Eye (tissue), 1 donor: ENCODE measurements at regions not wholly inside any gene's neighbourhood (a gene's known extent, or its start where the extent isn't known, plus 50 kb on each side); places are given as distances from the start of the nearest gene placed in this dataset.

ENCODE experiments used
- DNase-seq: peaks from one replicate; pipeline ENCODE4 v3.0.0-alpha.2; 2015

DNA sequence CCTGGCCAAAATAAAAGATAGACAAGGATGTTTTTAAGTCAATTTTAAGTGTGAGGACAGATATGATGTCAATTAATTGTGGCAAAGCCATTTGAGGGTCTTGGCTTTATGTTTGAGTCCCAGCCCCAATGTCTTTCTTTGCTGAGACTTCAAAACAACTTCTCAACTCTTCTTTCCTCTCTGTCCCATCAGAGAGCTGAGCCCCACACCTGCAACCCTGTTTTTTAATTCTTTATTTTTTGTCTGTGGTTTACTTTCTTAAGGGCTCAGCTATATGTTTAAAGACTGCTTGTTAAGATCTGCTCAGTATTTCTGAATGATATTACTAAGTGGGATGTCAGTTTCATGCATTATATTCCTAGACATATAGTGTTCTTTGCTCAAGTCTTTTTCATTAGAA lies 164.3 kb downstream of the HS3ST1 start:
- no peak for DNase-seq

DNA sequence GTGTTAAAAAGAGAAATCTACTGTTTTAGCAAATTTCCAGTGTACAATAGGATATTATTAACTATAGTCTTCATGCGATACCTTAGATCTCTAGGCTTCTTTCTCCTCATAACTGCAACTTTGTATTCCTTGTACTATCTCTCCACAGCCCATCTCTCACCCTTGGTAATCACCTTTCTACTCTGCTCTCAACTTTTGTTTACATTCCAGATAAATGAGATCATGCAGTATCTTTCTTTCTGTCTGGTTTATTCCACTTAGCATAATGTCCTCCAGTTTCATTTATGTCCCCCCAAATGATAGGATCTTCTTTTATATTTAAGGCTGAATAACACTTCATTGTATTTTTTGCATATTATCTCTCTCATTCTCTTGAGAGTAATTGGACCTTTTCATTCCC lies 165.5 kb downstream of the HS3ST1 start:
- DNase-seq, result no peak

DNA sequence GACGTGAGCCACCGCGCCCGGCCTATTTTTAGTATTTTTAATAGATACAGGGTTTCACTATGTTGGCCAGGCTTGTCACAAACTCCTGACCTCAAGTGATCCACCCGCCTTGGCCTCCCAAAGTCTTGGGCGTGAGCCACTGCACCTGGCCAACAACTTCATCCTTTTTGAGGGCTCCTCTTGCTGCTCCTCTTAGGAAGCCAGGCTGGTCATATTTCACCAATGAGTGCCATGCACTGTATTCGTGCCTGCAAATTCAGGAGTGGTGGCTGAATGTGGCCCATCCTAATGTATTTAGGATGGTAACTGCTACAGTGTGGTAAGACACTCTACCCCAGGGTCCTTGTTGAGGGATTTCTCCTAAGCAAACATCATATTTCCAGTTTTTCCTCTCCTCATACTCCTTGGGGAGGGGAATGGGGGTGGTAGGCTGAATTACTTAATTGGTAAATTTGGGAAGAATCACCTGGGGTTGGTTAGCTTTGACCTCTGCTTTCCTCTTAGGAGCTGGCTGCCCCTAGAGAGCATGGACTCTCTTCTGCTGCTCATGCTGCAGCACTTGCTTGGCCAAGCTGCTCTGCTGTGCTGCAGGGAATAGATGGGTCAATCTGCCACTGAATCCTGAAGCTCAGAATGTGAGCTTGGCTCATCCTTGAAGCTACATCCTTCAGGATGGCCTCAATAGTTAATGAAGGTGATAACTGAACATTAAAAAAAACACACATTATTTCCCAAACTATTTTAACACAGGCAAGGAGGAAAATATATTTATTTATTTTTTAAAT lies 167.4 kb downstream of the HS3ST1 start:
- no peak for DNase-seq

DNA sequence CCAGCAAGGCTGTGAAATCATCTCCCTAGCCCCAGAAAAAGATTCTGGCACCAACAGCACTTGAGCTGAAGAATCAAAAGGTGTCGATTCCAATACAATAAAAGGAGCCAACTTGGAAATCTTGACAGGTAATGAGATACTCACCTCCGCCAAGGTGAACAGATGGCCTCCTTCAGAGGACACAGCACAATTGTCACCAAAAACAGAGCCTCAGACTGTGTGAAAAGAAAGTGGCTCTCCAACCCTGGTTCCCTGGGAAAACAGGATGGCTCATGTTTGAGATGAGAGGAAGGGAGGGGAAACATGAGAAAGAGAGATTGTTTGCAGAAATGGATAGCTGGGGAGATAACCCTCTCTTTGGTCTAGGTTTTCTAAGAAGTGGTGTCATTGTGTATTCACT lies 168.9 kb downstream of the HS3ST1 start:
- no peak for DNase-seq

DNA sequence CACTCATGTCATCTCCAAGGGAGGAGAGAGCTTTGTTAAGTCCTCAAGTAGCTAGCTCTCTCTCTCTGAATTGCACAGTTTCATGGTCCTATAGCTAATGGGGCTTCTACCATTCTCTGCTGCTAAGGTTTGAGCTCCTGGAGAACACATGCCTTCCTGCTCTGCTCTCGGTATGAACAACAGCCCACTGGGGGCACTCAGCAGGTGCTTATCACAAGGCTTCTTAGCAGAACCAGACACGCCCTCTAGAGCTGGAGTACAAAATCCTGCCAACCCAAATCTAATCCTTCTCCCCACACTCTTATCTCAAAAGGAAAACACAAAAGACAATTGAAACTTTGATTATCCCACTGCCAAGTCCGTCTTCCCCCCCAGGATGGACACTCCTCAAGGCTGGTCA lies 176.5 kb downstream of the HS3ST1 start:
- DNase-seq, result no peak

DNA sequence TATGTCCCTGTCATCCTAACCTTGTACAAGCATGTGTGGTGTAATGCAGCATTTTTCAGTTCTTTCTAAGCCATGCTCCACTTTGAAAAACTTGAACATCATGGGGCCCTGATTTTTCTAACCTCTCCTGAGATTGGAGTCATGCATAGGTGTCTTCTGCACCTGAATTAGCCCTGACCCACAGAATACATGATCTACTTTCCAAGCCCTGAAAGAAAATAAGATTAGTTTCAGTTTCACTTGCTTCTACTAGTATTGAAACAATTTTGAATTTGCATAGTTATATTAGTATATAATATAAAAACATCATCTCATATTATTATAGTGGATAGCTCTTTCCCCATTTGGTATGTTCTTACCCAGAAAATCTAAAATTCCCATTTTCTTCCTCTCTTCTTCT lies 178.2 kb downstream of the HS3ST1 start:
- DNase-seq, result no peak

DNA sequence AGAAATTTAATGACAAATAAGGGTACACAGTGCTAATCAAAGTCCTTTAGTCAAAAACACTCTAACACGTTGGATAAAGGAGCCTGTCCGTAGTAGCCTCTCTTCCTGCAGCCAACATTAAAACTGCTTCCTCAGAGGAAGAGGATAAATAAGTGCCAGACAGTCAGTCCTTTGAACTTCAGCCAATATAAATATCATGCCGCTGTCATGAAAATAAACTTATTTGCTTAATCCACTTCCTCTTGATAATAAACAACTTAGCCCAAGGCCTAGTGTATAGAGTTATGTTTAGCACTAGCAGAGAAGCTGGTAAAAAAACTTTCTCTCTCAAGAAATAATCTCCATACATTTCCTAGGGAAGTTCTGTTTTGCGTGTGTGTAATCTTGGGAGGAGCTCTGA lies 196.7 kb downstream of the HS3ST1 start:
- no peak for DNase-seq

DNA sequence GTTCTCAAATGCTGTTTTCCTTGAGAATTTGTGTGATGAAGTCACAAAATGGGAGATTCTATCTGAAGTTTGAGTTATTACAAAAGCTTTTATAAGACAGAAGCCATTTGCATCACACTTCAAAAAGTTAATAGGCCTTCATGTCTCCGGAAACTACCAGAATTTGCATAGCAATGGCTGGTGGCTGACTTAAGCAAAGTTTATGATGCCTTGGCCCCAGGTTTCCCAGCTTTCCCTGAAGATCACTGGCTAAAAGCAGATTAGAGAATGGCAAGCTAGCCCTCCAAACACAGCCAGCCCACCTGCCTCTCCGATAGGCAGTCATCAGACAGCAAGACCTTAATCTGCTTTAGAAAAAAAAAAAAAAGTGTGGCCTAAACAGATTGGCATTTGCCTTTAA lies 197.8 kb downstream of the HS3ST1 start:
- no peak for DNase-seq

DNA sequence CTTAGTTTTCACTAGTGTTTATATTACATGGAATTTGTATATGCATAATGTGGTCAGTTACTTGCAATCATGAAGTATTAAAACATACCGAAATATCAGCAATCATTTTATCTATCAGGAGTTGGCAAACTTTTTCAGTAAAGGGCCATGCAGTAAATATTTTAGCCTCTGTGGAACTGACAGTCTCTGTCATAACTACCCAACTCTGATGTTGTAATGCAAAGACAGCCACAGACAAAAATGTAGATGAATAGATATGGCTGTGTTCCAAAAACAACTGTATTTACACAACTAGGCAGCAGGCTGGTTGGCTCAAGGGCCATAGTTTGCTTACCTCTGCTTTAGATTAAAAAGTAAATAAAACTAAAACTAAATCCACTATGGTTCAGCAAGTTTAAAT lies 200.2 kb downstream of the HS3ST1 start:
- DNase-seq, result peak; percentile 11

DNA sequence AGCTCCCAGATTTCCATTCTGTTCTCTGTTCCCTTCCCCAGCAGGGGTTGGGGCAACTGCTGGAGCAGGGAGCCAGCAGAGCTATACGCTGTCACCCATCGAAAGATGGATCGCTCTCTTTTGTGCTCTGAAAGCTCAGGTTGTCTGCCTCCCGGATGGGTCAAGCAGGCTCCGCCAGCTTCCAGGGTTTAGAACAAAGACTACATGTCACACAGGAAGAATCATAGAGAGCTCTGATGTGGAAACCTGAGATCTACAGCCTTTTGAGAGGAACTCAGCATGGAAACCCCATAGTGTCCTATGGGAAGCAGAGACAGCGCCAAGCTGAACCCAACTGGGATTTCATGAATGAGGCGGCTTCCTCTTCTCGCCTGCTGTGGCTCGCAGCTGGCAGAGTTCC lies 205.4 kb downstream of the HS3ST1 start:
- peak; percentile 50 for DNase-seq

DNA sequence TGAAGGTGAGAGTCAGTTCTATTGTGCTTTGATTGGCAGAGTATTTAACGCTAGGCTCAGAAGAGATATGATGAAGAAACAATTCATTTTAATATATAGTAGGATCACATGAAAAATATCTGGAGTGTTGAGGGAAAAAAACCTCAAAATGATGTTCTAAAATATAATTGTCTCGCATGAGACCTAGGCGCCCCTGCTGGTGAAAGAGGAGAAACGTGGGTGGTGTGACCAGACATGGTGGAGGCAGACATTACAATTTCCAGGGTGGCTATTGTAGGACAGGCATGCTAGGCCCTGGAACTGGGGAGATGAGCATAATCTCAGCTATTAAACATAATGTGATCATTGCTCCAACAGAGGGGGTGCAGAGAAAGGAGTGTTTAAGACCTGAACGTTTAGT lies 210.0 kb downstream of the HS3ST1 start:
- no peak for DNase-seq

DNA sequence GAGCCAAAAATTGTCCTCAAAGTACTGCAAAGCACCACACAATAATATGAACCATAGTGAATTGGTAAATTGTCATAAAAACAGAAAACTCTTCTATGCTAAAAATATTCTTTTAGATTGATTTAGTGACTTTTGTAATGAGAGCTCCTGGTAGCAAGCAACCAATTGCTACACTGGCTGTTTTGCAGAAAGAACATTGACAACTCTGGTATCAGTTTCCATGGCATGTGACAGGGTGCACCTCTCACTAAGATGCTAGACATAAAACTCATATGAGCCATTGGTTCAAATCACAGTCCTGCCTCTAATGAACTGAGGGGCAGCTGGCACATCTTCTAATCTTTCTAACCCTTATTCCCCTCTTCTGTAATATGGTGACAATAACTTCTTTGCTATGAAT lies 212.2 kb downstream of the HS3ST1 start:
- DNase-seq, result no peak

DNA sequence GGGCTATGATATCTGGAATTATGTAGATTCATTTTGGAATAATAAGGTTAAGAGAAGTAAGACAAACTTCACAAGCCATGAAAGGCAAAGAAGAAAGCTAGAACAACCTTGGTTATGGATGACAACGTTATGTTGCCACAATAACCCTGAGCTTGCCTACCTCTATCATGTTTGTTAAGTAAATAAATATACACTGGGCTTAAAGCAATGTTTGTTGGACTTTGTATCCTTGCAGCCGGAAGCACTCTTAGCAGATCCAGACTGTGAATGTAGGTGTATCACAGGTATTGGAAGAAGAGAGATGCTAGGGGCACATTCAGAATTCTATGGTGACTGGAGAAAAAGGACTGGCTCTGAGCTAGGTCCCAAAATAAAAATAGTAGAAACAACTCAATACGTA lies 214.4 kb downstream of the HS3ST1 start:
- DNase-seq, result no peak

DNA sequence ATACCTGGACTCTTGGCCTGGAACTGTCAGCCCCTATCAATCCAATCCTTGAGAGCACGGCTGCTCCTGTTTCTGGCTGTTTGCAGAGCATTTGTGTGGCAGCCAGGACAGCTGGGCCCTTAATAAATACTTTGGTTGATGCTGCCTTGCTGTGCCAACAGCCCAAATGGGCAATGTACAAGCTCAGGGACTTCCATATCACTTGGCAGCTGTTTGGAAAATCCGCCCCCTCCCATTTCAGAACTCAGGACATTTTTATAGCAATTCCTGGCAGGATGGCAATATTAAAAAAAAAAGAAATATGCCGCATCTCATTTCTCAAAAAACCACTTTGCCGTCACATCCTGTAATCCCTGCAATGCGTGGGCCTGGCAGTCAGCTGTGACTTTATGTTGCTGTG lies 218.9 kb downstream of the HS3ST1 start:
- DNase-seq, result no peak

DNA sequence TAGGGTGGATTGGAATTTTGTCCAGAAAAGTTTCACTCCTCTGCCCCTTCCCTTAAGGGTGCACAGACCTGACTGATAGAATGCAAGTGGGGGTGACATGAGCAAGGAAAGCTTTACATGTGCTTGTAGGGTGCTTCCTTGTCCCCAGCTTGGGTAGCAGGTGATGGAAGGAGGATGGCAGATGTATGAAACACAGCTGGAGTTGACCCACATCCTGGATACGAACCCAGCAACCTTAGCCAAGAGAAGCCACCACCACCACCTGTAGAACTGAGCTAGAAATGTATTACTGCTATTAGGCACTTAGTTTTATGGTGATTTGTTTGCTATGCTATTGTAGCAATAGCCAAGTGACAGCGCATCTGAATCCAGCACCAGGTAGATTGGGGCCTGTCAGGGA lies 227.4 kb downstream of the HS3ST1 start:
- no peak for DNase-seq

DNA sequence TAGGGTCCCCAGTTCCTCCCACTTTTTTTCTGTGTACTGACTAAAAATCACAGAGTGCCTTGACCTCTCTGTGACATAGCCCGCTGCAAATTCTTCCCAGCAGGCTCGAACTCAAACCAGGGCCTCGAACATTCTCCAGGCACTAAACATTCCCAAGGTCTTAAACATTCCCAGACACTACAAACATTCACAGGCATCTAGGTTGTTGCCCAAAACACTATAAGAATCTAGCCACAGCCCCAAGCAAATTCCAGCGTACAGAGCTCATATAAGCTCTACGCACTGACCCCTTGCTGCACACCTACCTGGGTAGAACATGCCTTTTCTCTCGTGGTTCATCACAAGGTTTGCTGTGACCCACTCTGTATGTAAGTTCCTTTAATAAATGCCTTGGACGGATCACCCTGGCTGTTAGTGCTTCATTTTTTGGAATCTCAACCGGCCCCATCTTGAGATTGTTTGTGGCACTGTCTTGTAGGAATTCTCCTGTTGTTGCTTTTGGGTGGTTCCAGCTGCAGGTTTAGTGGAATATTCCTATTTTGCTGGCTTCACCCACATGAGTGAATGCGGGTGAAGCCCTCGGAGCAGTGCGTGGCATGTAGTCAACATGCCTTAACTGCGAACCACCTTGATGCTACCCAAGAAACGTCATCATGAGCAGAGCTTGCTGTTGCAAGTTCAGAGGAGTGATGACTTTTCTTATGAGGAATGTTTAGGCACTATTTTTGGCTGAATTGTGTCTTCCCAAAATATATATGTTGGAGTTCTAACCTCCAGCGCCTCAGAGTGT lies 230.0 kb downstream of the HS3ST1 start:
- no peak for DNase-seq

DNA sequence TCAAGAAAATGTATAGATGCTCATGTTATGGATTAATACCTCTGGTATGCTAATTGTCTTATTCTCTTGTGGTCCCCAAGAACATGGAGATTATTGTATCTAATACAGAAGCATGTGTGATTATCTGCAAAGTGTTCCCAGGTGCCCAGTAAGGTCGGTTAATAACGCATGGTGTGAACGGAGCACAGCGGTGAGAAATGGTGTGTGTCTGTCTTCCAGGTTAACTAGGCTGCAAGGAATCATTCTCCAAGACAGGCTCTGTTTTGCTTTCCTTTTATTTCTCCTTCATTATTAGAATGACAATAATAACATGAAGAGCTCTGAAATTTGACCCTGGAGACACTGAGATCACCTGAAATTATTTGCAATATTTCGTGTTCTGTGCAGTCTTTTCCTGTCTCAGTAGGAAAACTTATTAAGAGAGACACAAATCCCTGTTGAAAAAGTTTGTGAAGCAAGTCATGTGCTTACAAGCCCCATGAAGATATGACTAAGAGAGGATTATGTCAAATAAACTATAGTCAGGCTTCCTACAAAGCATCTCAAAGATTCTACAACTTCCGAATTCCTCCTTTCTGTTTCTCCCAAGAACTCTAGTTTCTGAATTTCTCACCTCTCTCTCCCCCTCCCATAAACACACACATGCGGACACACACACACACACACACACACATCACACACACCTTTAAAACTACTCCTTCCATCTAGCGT lies 230.9 kb downstream of the HS3ST1 start:
- no peak for DNase-seq

DNA sequence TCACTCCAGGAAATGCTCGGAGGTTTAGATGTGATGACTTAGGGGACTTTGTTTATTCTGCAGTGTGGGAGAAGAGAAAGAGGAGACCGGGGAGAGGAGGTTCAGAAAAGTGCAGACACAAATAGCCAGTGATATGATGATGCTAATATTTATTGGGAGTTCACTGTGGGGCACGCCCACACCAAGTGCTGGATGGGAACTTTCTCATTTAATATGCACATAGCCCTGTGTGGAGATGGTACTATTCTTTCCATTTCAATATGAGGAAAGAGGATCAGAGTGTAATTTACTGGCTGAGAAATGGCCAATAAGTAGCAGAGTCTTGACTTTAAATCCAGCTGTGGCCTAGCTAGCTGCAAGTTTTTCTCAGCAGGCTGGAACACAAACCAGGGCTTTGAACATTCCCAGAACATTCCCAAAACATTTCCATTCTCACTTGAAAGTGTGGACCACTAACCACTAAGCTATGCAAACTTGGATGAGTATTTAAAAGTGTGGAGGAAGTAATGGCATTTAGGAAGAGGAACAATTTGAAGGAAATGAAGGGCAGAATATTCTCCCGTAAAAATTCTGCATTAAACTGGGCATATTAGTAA lies 231.7 kb downstream of the HS3ST1 start:
- DNase-seq, result no peak

DNA sequence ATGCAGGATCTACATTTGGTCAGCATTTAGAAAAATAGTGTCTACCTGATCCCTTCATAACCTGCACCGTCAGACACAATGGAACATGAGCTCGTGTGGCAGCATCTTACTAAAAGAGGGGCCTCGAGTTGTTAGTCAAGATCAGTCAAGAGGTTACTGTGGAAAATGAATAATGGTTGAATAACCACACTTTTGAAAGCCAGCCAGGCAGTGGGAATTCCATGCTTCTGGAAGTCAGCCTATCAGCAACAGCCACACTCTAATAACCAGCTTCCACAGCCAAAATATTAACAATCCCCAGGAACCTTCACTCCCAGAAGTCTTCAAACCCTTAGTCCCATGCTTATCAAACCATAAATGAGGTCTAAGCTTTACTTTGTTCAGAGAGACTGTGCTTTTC lies 234.3 kb downstream of the HS3ST1 start:
- DNase-seq, result no peak

DNA sequence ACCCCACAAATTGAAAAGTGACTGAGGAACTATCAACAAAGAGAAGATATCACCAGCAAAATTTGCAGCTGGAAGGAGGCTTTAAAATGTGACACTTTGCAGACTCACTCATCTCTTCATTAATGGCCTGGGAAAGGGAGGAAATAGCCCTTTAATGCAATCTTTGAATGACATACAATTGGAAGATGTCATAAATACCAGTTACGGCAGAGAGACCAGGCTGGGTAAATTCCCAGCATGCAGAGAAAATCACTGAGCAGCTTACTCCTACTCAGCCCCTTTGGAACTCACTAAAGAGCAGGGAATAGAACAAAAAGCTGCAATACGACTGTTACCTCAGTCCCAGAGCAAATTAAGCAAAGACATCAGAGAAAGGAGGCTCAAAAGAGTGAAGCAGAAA lies 238.9 kb downstream of the HS3ST1 start:
- DNase-seq, result no peak

DNA sequence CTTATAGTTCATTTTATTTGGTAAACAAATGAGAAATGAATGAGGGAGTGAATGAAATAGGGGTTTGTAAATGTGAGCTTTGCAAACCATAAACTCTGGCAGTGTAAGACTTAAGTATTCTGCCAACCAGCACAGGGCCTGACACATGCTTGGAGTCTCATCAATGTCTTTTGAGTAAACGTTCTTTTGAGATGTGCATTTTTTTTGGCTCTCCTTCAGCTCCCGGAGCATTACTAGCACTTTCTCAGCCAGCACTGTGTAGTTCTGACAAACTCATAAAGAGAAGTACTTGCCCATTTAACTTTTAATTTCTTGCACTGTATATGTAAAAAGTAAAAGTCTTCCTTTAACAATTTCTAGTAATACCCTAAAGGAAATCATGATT lies 245.3 kb downstream of the HS3ST1 start:
- DNase-seq, result no peak

DNA sequence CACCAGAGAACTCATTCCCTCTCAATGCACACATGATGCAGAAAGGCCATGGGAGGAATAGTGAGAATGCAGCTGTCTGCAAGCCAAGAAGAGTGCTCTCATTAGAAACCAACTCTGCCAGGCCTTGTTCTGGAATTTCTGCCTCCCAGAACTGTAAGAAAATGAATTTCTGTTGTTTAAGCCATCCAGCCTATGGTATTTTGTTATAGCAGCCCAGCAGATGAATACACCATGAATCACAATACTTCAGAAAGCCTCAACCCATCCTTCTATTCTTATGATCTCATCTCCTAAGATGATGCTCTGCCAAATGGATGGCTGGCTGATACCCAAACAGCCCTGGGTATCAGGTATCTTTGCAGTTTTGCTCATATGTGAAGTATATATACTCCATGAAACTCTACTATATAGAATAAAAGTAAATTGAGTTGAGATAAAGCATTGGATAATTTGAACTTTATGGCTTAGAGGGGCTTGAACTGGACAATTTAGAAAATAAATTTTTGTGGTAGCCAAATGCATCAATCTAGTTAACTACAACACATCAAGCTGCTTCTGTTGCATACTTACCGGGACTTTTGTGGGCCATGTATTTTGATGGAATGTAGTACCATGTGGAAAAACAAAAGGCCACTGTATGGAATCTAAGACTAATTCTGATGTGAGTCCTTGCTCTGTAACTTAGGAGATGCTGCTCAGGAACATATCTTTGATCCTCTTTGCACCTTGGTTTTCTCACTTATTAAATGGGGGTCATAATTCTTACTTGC lies 245.9 kb downstream of the HS3ST1 start:
- DNase-seq, result no peak

DNA sequence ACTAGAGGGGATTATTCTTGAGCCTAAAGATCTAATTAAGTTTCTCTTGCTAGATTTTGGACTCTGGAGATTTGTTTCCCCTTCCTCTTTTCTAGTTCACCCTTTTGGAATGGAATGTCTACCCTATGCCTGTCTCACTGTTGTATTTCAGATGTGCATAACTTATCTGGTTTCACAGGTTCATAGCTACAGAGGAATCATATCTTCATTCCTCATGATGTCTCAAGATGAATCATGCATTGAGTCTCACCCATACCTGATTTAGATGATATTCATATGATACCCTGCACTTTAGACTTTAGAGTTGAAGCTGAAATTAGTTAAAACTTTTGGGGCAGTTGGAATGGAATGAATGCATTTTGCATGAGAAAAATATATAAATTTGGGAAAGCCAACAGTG lies 246.7 kb downstream of the HS3ST1 start:
- DNase-seq, result no peak
